ENCODE measurements at regions not wholly inside any gene's neighbourhood (a gene's known extent, or its start where the extent isn't known, plus 50 kb on each side); places are given as distances from the start of the nearest gene placed in this dataset.

GRCh38 chr2:34070196-34070595 lies 471.1 kb upstream of the FAM98A start:
- Histone ChIP-seq H3K4me3 (ENCODE audit: low read depth in 1 of 3, low read length in 3 of 3) (no peak overlapping the region), H3K9me3 (ENCODE audit: control insufficient read depth in 2 of 2, insufficient read depth in 1 of 2, low read depth in 1 of 2, low read length in 1 of 2) (no peaks in the 10 kb centered on the region), H3K27me3 (ENCODE audit: control insufficient read depth in 3 of 3, insufficient read depth in 3 of 3, low read length in 3 of 3) (no peaks in the 10 kb centered on the region), H3K27ac (ENCODE audit: low read depth in 1 of 3, low read length in 2 of 3) (no peak overlapping the region), H3K4me1 (ENCODE audit: control insufficient read depth in 3 of 3, insufficient read depth in 2 of 3, low read depth in 1 of 3, low read length in 2 of 3) (no peaks in the 10 kb centered on the region), H3K36me3 (ENCODE audit: control insufficient read depth in 3 of 3, insufficient read depth in 2 of 3, low read depth in 1 of 3, low read length in 3 of 3) (no peaks in the 10 kb centered on the region)
- WGBS, 3 donors, result 61 to 76% (median 65%) methylated on average over 2 of the region's 2 CpGs
- DNase-seq (no peak), FAIRE-seq (no peak)

- FAIRE-seq (no peak), DNase-seq (no peak)
- Histone ChIP-seq H3K9me3 (ENCODE audit: control insufficient read depth in 2 of 2, insufficient read depth in 1 of 2, low read depth in 1 of 2, low read length in 1 of 2) (no peaks in the 10 kb centered on the region), H3K4me3 (ENCODE audit: low read depth in 1 of 3, low read length in 3 of 3) (no peak overlapping the region), H3K27me3 (ENCODE audit: control insufficient read depth in 3 of 3, insufficient read depth in 3 of 3, low read length in 3 of 3) (no peaks in the 10 kb centered on the region), H3K4me1 (ENCODE audit: control insufficient read depth in 3 of 3, insufficient read depth in 2 of 3, low read depth in 1 of 3, low read length in 2 of 3) (no peaks in the 10 kb centered on the region), H3K36me3 (ENCODE audit: control insufficient read depth in 3 of 3, insufficient read depth in 2 of 3, low read depth in 1 of 3, low read length in 3 of 3) (no peaks in the 10 kb centered on the region), H3K27ac (ENCODE audit: low read depth in 1 of 3, low read length in 2 of 3) (no peak overlapping the region)
Observed at GRCh38 chr2:34069604-34070003, 470.5 kb upstream of the FAM98A start.

GRCh38 chr2:34050413-34050812 lies 451.3 kb upstream of the FAM98A start:
- FAIRE-seq (no peak), DNase-seq (no peak)
- Histone ChIP-seq H3K4me1 (ENCODE audit: control insufficient read depth in 3 of 3, insufficient read depth in 2 of 3, low read depth in 1 of 3, low read length in 2 of 3) (no peaks in the 10 kb centered on the region), H3K4me3 (ENCODE audit: low read depth in 1 of 3, low read length in 3 of 3) (no peak overlapping the region), H3K27me3 (ENCODE audit: control insufficient read depth in 3 of 3, insufficient read depth in 3 of 3, low read length in 3 of 3) (no peaks in the 10 kb centered on the region), H3K27ac (ENCODE audit: low read depth in 1 of 3, low read length in 2 of 3) (no peak overlapping the region), H3K9me3 (ENCODE audit: control insufficient read depth in 2 of 2, insufficient read depth in 1 of 2, low read depth in 1 of 2, low read length in 1 of 2) (no peaks in the 10 kb centered on the region), H3K36me3 (ENCODE audit: control insufficient read depth in 3 of 3, insufficient read depth in 2 of 3, low read depth in 1 of 3, low read length in 3 of 3) (no peaks in the 10 kb centered on the region)

- 72 to 75% (median 73%) methylated on average over 5 of the region's 5 CpGs for whole genome bisulfite sequencing, 3 donors
- H3K4me3 ChIP-seq (ENCODE audit: low read depth in 1 of 3, low read length in 3 of 3), result no peak overlapping the region
- H3K36me3 ChIP-seq (ENCODE audit: control insufficient read depth in 3 of 3, insufficient read depth in 2 of 3, low read depth in 1 of 3, low read length in 3 of 3), result no peaks in the 10 kb centered on the region
- no peaks in the 10 kb centered on the region for H3K27me3 ChIP-seq (ENCODE audit: control insufficient read depth in 3 of 3, insufficient read depth in 3 of 3, low read length in 3 of 3)
- DNase-seq (no peak), FAIRE-seq (no peak)
- H3K9me3 ChIP-seq (ENCODE audit: control insufficient read depth in 2 of 2, insufficient read depth in 1 of 2, low read depth in 1 of 2, low read length in 1 of 2), result no peaks in the 10 kb centered on the region
- H3K27ac ChIP-seq (ENCODE audit: low read depth in 1 of 3, low read length in 2 of 3), result no peak overlapping the region
- H3K4me1 ChIP-seq (ENCODE audit: control insufficient read depth in 3 of 3, insufficient read depth in 2 of 3, low read depth in 1 of 3, low read length in 2 of 3), result no peaks in the 10 kb centered on the region
Observed at GRCh38 chr2:34045101-34045655, 446.1 kb upstream of the FAM98A start.

GRCh38 chr2:34037886-34038285 lies 438.8 kb upstream of the FAM98A start:
- Histone ChIP-seq H3K4me1 (ENCODE audit: control insufficient read depth in 3 of 3, insufficient read depth in 2 of 3, low read depth in 1 of 3, low read length in 2 of 3) (no peaks in the 10 kb centered on the region), H3K27me3 (ENCODE audit: control insufficient read depth in 3 of 3, insufficient read depth in 3 of 3, low read length in 3 of 3) (no peaks in the 10 kb centered on the region), H3K4me3 (ENCODE audit: low read depth in 1 of 3, low read length in 3 of 3) (no peak overlapping the region), H3K9me3 (ENCODE audit: control insufficient read depth in 2 of 2, insufficient read depth in 1 of 2, low read depth in 1 of 2, low read length in 1 of 2) (no peaks in the 10 kb centered on the region), H3K27ac (ENCODE audit: low read depth in 1 of 3, low read length in 2 of 3) (no peak overlapping the region), H3K36me3 (ENCODE audit: control insufficient read depth in 3 of 3, insufficient read depth in 2 of 3, low read depth in 1 of 3, low read length in 3 of 3) (no peaks in the 10 kb centered on the region)
- no peak for FAIRE-seq
- 65 to 75% (median 69%) methylated on average over 1 of the region's 1 CpG for WGBS, 3 donors
- no peak for DNase-seq

- Histone ChIP-seq H3K4me3 (ENCODE audit: low read depth in 1 of 3, low read length in 3 of 3) (no peak overlapping the region), H3K27me3 (ENCODE audit: control insufficient read depth in 3 of 3, insufficient read depth in 3 of 3, low read length in 3 of 3) (no peaks in the 10 kb centered on the region), H3K9me3 (ENCODE audit: control insufficient read depth in 2 of 2, insufficient read depth in 1 of 2, low read depth in 1 of 2, low read length in 1 of 2) (no peaks in the 10 kb centered on the region), H3K36me3 (ENCODE audit: control insufficient read depth in 3 of 3, insufficient read depth in 2 of 3, low read depth in 1 of 3, low read length in 3 of 3) (no peaks in the 10 kb centered on the region), H3K27ac (ENCODE audit: low read depth in 1 of 3, low read length in 2 of 3) (no peak overlapping the region), H3K4me1 (ENCODE audit: control insufficient read depth in 3 of 3, insufficient read depth in 2 of 3, low read depth in 1 of 3, low read length in 2 of 3) (no peaks in the 10 kb centered on the region)
- 44 to 62% (median 45%) methylated on average over 3 of the region's 3 CpGs for WGBS, 3 donors
- DNase-seq (no peak), FAIRE-seq (no peak)
Observed at GRCh38 chr2:34037157-34037556, 438.1 kb upstream of the FAM98A start.

- H3K36me3 ChIP-seq (ENCODE audit: control insufficient read depth in 3 of 3, insufficient read depth in 2 of 3, low read depth in 1 of 3, low read length in 3 of 3), result no peaks in the 10 kb centered on the region
- FAIRE-seq (no peak), DNase-seq (no peak)
- WGBS, 3 donors, result 50 to 68% (median 67%) methylated on average over 1 of the region's 1 CpG
- no peaks in the 10 kb centered on the region for H3K4me1 ChIP-seq (ENCODE audit: control insufficient read depth in 3 of 3, insufficient read depth in 2 of 3, low read depth in 1 of 3, low read length in 2 of 3)
- no peak overlapping the region for H3K4me3 ChIP-seq (ENCODE audit: low read depth in 1 of 3, low read length in 3 of 3)
- H3K27ac ChIP-seq (ENCODE audit: low read depth in 1 of 3, low read length in 2 of 3), result no peak overlapping the region
- no peaks in the 10 kb centered on the region for H3K27me3 ChIP-seq (ENCODE audit: control insufficient read depth in 3 of 3, insufficient read depth in 3 of 3, low read length in 3 of 3)
- H3K9me3 ChIP-seq (ENCODE audit: control insufficient read depth in 2 of 2, insufficient read depth in 1 of 2, low read depth in 1 of 2, low read length in 1 of 2), result peaks cover 0 to 3% of the 10 kb centered on the region in 2 donors
Observed at GRCh38 chr2:34031097-34031496, 432.0 kb upstream of the FAM98A start.

GRCh38 chr2:34030273-34030672 lies 431.2 kb upstream of the FAM98A start:
- no peak overlapping the region for H3K27ac ChIP-seq (ENCODE audit: low read depth in 1 of 3, low read length in 2 of 3)
- 82 to 96% (median 91%) methylated on average over 1 of the region's 1 CpG for WGBS, 3 donors

GRCh38 chr2:34029073-34029472 lies 430.0 kb upstream of the FAM98A start:
- no peaks in the 10 kb centered on the region for H3K36me3 ChIP-seq (ENCODE audit: control insufficient read depth in 3 of 3, insufficient read depth in 2 of 3, low read depth in 1 of 3, low read length in 3 of 3)
- 67 to 88% (median 78%) methylated on average over 3 of the region's 3 CpGs for WGBS, 3 donors
- FAIRE-seq (no peak), DNase-seq (no peak)
- H3K9me3 ChIP-seq (ENCODE audit: control insufficient read depth in 2 of 2, insufficient read depth in 1 of 2, low read depth in 1 of 2, low read length in 1 of 2), result peaks cover 0 to 3% of the 10 kb centered on the region in 2 donors
- no peaks in the 10 kb centered on the region for H3K27me3 ChIP-seq (ENCODE audit: control insufficient read depth in 3 of 3, insufficient read depth in 3 of 3, low read length in 3 of 3)
- no peaks in the 10 kb centered on the region for H3K4me1 ChIP-seq (ENCODE audit: control insufficient read depth in 3 of 3, insufficient read depth in 2 of 3, low read depth in 1 of 3, low read length in 2 of 3)
- no peak overlapping the region for H3K4me3 ChIP-seq (ENCODE audit: low read depth in 1 of 3, low read length in 3 of 3)
- no peak overlapping the region for H3K27ac ChIP-seq (ENCODE audit: low read depth in 1 of 3, low read length in 2 of 3)

More at GRCh38 chr2:34030273-34030672, 431.2 kb upstream of the FAM98A start:
- H3K36me3 ChIP-seq (ENCODE audit: control insufficient read depth in 3 of 3, insufficient read depth in 2 of 3, low read depth in 1 of 3, low read length in 3 of 3), result no peaks in the 10 kb centered on the region
- no peak for FAIRE-seq
- no peak overlapping the region for H3K4me3 ChIP-seq (ENCODE audit: low read depth in 1 of 3, low read length in 3 of 3)
- no peaks in the 10 kb centered on the region for H3K27me3 ChIP-seq (ENCODE audit: control insufficient read depth in 3 of 3, insufficient read depth in 3 of 3, low read length in 3 of 3)
- peaks cover 0 to 3% of the 10 kb centered on the region in 2 donors for H3K9me3 ChIP-seq (ENCODE audit: control insufficient read depth in 2 of 2, insufficient read depth in 1 of 2, low read depth in 1 of 2, low read length in 1 of 2)
- H3K4me1 ChIP-seq (ENCODE audit: control insufficient read depth in 3 of 3, insufficient read depth in 2 of 3, low read depth in 1 of 3, low read length in 2 of 3), result no peaks in the 10 kb centered on the region
- no peak for DNase-seq

Data from small intestine (tissue), 7 donors.